Hematopoietic multipotent progenitor cell (in vitro differentiated cells): ENCODE measurements at regions not wholly inside any gene's neighbourhood (a gene's known extent, or its start where the extent isn't known, plus 50 kb on each side); places are given as distances from the start of the nearest gene placed in this dataset.
"Not testable (repeated sequence)": the region's sequence is repeated elsewhere in the genome, so short reads cannot be mapped to it uniquely, and the experiment has no call there.

ENCODE experiments used
- DNase-seq, 3 donors: peaks; one replicate each; pipeline ENCODE4 v3.0.0-alpha.2; 2011 to 2015; ENCODE audit warnings: low read depth in 2 of 3, low spot score in 2 of 3

GRCh38 chrX:1847790-1848189 is 232.9 kb downstream of the ASMT start:
- not testable (repeated sequence) for DNase-seq

DNA sequence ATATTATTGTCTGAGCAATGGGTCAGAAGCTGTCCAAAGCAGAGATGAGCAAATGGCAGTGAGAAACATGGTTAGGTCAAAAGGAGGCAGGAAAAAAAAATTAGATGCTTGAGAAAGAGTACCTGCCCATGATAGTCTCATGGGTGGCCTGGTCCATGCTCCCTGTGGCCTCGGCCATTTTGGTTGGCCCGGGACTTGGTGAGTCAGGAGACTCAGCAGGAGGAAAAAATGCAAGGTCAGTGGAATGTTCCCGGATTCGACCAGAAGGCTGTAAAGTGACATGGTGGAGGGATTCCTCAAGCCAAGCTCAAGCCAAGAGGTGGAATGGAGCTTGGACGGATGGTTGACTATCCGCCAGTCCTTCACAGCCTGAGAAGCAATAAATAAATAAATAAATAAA is 236.7 kb downstream of the ASMT start:
- no peak for DNase-seq

DNA sequence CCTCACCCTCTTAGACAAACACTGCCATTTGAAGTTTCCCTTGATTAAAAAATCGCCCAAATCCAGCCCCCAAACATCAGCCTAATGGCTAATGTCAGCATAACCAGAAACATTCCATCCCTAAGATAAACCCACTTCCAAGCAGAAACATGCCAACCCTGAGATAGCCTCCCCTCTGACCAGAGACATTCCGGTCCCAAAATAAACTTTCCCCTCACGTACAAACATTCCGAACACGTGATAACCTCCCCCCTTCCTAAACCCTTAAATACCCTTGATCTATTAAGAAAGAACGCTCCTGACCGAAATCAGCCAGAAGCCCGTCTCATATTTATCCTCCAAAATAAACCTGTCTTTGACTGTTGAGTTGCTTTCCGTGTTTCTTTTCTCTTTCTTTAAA is 237.2 kb downstream of the ASMT start:
- DNase-seq: no peak

- DNase-seq: no peak
Observed at GRCh38 chrX:1853447-1853846, 238.6 kb downstream of the ASMT start.

GRCh38 chrX:1853916-1854315 is 239.1 kb downstream of the ASMT start:
- no peak for DNase-seq

GRCh38 chrX:1854861-1855260 is 240.0 kb downstream of the ASMT start:
- DNase-seq: not testable (repeated sequence)

- DNase-seq: not testable (repeated sequence)
Observed at GRCh38 chrX:1859266-1859665, 244.4 kb downstream of the ASMT start.

GRCh38 chrX:1860936-1861594 is 246.2 kb downstream of the ASMT start:
- no peak for DNase-seq

GRCh38 chrX:1863995-1864394 is 249.1 kb downstream of the ASMT start:
- not testable (repeated sequence) for DNase-seq

- DNase-seq: peak in 1 of 3 donors; percentile 15
Observed at GRCh38 chrX:1870421-1870820, 255.6 kb downstream of the ASMT start.

DNA sequence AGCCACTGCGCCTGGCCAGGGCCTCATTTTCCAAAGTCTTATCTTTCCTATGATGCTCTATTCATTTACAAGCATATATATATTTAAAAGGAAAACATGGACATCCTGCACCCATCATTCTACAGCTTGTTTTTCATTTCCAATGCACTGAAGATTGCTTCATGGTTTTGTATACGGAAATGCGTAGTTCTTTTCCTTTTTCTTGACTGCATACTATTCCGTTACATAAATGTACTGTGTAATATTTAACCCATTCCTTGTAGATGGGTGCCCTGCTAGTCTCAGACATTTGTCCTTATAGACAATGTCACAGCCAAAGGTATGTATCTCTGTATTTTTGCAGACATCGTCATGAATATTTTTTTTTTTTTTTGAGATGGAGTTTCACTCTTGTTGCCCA is 257.0 kb downstream of the ASMT start:
- DNase-seq: no peak

GRCh38 chrX:1873671-1874070 is 258.8 kb downstream of the ASMT start:
- no peak for DNase-seq

DNA sequence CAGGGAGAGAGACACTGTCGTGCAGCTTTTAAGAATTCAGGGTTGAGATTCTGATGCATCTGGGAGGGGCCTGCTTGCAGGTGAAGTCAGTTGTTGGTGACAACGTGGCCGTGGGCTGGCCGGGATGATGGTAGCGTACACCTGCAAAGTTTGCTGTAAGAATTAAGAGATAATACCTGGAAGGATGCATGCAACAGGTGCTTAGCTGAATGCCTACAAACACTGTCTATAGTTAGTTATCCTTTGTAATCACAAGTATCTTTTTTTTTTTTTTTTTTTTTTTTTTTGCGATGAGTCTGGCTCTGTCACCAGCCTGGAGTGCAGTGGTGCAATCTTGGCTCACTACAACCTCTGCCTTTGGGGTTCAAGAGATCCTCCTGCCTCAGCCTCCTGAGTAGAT is 259.6 kb downstream of the ASMT start:
- no peak for DNase-seq

- DNase-seq: no peak
Observed at GRCh38 chrX:1874899-1875298, 260.0 kb downstream of the ASMT start.

GRCh38 chrX:1876041-1876440 is 261.2 kb downstream of the ASMT start:
- no peak for DNase-seq

DNA sequence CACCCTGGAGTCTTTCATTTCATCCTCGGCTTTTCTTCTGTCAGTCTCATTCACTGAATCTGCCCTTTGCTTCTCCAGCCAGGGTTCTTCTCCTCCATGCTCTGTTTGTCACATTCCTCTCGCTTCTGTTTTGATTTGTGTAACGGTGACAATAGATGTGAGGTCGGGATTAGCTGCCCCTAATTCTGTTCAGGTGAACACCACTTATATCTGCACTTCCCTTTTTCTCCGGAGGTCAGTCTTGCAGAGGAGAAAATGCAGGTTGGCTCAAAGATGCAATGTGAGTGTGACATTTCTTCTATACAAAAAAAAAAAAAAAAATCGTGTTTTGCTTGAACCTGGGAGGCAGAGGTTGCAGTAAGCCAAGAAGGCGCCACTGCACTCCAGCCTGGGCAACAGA is 262.9 kb downstream of the ASMT start:
- DNase-seq: no peak

DNA sequence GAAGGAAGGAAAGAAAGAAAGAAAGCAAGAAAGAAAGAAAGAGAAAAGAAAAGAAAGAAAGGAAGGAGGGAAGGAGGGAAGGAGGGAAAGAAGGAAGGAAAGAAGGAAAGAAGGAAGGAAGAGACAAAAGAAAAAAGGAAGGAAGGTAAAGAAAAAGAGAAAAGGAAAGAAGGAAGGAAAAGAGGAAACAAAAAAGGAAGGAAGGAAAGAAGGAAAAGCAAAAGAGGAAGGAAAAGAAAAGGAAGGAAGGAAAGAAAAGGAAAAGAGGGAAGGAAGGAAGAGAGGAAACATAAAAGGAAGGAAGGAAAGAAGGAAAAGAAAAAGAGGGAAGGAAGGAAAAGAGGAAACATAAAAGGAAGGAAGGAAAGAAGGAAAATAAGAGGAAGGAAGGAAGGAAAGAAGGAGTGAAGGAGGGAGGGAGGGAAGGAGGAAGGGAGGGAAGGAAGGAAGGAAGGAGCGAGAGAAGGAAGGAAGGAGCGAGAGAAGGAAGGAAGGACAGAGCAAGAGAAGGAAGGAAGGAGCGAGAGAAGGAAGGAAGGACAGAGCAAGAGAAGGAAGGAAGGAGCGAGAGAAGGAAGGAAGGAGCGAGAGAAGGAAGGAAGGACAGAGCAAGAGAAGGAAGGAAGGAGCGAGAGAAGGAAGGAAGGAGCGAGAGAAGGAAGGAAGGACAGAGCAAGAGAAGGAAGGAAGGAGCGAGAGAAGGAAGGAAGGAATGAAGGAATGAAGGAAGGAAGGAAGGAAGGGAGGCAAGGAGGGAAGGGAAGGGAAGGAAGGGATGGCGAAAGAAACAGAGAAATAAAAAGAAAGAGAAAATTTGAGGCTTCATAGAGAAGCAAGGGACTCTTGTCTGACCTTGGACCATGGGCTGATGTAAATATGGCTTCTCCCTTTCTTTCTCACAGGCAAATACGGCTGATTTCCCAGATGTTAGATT is 266.3 kb downstream of the ASMT start:
- DNase-seq: not testable (repeated sequence)

- no peak for DNase-seq
Observed at GRCh38 chrX:1883772-1884171, 268.9 kb downstream of the ASMT start.

DNA sequence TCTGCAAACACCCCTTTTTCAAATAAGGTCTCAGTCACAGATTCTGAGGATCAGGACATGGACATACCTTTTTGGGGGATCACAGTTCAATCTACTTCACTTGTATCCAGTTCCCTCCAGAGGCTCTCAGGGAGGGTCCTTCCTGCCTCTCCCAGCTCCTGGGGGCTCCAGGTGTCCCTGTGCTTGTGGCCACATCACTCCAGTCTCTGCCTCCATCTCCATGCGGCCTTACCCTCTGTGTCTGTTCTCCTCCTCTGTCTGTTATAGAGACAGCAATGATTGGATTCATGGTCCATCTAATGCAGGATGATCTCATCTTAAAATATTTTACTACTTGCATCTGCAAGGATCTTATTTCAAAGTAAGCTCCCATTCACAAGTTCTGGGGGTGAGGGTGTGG is 269.6 kb downstream of the ASMT start:
- DNase-seq: no peak

- no peak for DNase-seq
Observed at GRCh38 chrX:1885116-1885515, 270.3 kb downstream of the ASMT start.

DNA sequence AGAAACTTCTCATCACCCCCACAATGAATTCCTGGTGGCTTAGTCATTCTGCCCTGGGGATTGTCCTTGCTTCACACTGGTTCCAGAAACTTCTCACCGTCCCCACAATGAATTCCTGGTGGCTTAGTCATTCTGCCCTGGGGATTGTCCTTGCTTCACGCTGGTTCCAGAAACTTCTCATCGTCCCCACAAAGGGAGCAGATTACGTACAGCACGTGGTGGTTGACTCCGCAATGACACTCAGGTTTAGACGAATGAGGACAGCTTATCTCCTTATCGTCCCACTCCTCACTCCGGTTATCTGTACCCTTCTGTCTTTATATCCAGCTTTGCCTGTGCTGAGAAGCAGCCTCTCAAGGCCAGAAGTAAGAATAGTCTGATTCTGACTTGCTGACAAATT is 273.4 kb downstream of the ASMT start:
- DNase-seq: not testable (repeated sequence)

DNA sequence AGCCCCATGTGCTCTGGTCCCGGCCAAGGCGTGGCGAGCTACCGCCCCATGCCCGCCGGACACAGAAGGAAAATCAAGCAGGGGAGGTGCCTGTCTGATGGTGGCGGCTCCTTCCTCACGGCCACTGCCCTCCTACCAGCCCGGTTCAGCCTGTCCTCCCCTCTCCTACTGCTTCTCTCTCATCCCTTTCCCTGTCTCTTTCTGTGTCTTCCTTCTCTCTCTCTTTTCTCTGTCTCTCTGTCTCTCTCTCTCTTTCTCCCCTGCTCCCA is 279.1 kb downstream of the ASMT start:
- no peak for DNase-seq
